Mucosa of descending colon (tissue), 3 donors: ENCODE measurements at regions not wholly inside any gene's neighbourhood (a gene's known extent, or its start where the extent isn't known, plus 50 kb on each side); places are given as distances from the start of the nearest gene placed in this dataset.
A peak's percentile ranks its signal among the peaks of the same experiment; 100 is the strongest.

Experiments
- ATAC-seq: fragments of 200-7000 bp; cut with Tn5 transposase; one replicate; pipeline ENCODE4 v1.9.1; 2020; ENCODE audit warnings: mild to moderate bottlenecking, moderate library complexity
- DNase-seq, 3 donors: peaks; one replicate each; pipeline ENCODE4 v3.0.0-alpha.2; 2020
- H3K36me3 ChIP-seq: fragments of 200-600 bp; one replicate; pipeline ENCODE4 v1.8.0; 2021; ENCODE audit warnings: low read depth, mild to moderate bottlenecking
- H3K4me1 ChIP-seq: fragments of 200-600 bp; one replicate; pipeline ENCODE4 v1.8.0; 2021; ENCODE audit warnings: low read depth, mild to moderate bottlenecking
- H3K4me3 ChIP-seq: fragments of 200-600 bp; one replicate; pipeline ENCODE4 v1.8.0; 2021; ENCODE audit warnings: mild to moderate bottlenecking
- H3K9me3 ChIP-seq: fragments of 200-600 bp; one replicate; pipeline ENCODE4 v1.8.0; 2021; ENCODE audit warnings: mild to moderate bottlenecking
- intact Hi-C, 2 donors: fragments of 100-400 bp; cut with DNase I in 1 of 2; cut with micrococcal nuclease in 1 of 2; formaldehyde crosslinking; loops; one replicate each; pipeline versions ENCODE4 v1.11.0 to v1.11.1; 2022; cut with DNase I, micrococcal nuclease
- TF ChIP-seq, protein P1 (sequence below): fragments of 200-600 bp; IDR thresholded peaks from one replicate; pipeline ENCODE4 v1.8.0; 2022; ENCODE audit warnings: antibody characterized with exemption, mild to moderate bottlenecking
- donor health status: DM: no; HTN: no; CAD: no; lungs with moderate emphysema.
- donor health status: DM: no; HTN: no; CAD: no.
- donor health status: DM: no; HTN: yes; CAD: no.

GRCh38 chr10:58086144-58086762, 181.4 kb downstream of the IPMK start:
- Histone ChIP-seq H3K36me3 (no peaks in the 10 kb centered on the region), H3K4me3 (no peak overlapping the region), H3K4me1 (no peaks in the 10 kb centered on the region), H3K9me3 (no peaks in the 10 kb centered on the region)
- DNase-seq, result no peak
- no peak for ATAC-seq
- intact Hi-C loops, result no loop called here
- TF ChIP-seq, protein P1, sequence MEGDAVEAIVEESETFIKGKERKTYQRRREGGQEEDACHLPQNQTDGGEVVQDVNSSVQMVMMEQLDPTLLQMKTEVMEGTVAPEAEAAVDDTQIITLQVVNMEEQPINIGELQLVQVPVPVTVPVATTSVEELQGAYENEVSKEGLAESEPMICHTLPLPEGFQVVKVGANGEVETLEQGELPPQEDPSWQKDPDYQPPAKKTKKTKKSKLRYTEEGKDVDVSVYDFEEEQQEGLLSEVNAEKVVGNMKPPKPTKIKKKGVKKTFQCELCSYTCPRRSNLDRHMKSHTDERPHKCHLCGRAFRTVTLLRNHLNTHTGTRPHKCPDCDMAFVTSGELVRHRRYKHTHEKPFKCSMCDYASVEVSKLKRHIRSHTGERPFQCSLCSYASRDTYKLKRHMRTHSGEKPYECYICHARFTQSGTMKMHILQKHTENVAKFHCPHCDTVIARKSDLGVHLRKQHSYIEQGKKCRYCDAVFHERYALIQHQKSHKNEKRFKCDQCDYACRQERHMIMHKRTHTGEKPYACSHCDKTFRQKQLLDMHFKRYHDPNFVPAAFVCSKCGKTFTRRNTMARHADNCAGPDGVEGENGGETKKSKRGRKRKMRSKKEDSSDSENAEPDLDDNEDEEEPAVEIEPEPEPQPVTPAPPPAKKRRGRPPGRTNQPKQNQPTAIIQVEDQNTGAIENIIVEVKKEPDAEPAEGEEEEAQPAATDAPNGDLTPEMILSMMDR, result no peak

DNA sequence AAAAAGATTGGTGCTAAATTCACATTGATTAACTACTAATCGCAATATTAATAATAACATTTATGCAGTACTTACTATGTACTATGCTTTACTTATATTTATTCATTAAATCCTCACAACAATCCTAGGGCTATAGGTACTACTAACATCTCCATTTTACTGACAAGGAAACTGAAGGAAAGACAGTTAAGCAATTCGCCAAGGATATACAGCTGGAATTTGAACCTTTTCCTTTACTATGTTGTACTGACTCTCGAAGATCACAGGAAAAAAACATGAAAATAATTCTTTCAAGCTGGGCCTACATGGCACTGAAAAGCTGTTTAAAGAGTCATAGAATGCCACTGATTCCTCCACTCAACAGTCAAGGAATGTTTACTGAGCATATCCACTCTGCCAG, 185.4 kb downstream of the IPMK start:
- DNase-seq (no peak), ATAC-seq (peak; percentile 78)
- Histone ChIP-seq H3K4me3 (no peak overlapping the region), H3K36me3 (no peaks in the 10 kb centered on the region), H3K9me3 (no peaks in the 10 kb centered on the region), H3K4me1 (no peaks in the 10 kb centered on the region)
- TF ChIP-seq, protein P1, result no peak
- intact Hi-C loops, result no loop called here

GRCh38 chr10:58081353-58081752, 186.3 kb downstream of the IPMK start:
- Histone ChIP-seq H3K36me3 (no peaks in the 10 kb centered on the region), H3K4me1 (no peaks in the 10 kb centered on the region), H3K4me3 (no peak overlapping the region), H3K9me3 (no peaks in the 10 kb centered on the region)
- TF ChIP-seq, protein P1, result no peak
- DNase-seq (no peak), ATAC-seq (peak; percentile 53)
- intact Hi-C loops, result no loop called here

DNA sequence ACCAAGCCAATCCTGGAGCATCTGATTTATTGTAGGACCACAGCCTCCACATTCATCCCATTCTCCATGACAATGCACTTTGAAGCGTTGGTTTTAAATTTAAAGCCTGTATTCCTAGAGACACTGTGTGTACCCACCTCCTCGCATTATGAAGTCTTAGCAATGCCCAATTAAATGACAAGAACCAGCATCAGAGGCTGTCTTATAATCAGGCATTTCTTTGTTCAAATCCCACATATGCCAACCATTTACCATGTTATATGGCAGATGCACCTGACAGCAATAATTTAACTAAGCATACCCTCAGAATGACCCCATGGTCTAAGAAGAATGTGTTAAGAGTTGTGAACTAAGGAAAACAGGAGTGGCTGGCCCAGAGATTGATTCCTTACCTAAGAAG, 188.2 kb downstream of the IPMK start:
- no peak for ATAC-seq

DNA sequence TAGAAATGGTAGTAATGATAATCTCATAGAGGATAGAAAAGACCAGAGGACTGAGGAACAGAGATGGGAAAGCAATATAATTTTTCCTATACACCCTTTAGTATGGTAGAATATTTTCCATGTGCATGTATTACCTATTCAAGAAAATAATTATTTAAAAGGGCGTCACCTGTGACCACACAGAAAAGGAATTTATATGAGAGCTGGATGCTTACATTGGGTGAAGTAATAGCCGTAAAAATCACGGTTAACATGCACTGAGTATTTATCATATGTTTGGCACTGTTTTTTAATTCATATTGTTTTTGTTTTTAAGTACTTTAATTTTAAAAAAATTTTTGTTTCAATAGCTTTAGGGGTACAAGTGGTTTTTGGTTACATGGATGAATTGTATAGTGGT, 195.1 kb downstream of the IPMK start:
- DNase-seq (no peak), ATAC-seq (no peak)
- Histone ChIP-seq H3K4me3 (no peak overlapping the region), H3K9me3 (no peaks in the 10 kb centered on the region), H3K36me3 (no peaks in the 10 kb centered on the region), H3K4me1 (no peaks in the 10 kb centered on the region)
- TF ChIP-seq, protein P1, result no peak
- intact Hi-C loops, result no loop called here

More for the DNA sequence above, 188.2 kb downstream of the IPMK start:
- Histone ChIP-seq H3K4me1 (no peaks in the 10 kb centered on the region), H3K9me3 (no peaks in the 10 kb centered on the region), H3K4me3 (no peak overlapping the region), H3K36me3 (no peaks in the 10 kb centered on the region)
- TF ChIP-seq, protein P1, result no peak
- no peak for DNase-seq
- intact Hi-C loops, result no loop called here

GRCh38 chr10:58070956-58071355, 196.7 kb downstream of the IPMK start:
- no peaks in the 10 kb centered on the region for H3K9me3 ChIP-seq
- H3K4me3 ChIP-seq, result no peak overlapping the region
- no peaks in the 10 kb centered on the region for H3K4me1 ChIP-seq
- DNase-seq (no peak), ATAC-seq (no peak)
- H3K36me3 ChIP-seq, result no peaks in the 10 kb centered on the region
- intact Hi-C loops, result no loop called here
- TF ChIP-seq, protein P1, result no peak
